HCT116 (cell line): ENCODE measurements at regions not wholly inside any gene's neighbourhood (a gene's known extent, or its start where the extent isn't known, plus 50 kb on each side); places are given as distances from the start of the nearest gene placed in this dataset.

Experiments used
- ATAC-seq: fragments of 200-7000 bp; cut with Tn5 transposase; 2 replicates; pipeline ENCODE4 v1.9.1; 2020; ENCODE audit warnings: mild to moderate bottlenecking, moderate library complexity
- BruUV-seq: library from RNA; stranded (reverse); fragments of 400-500 nt; replicated peaks from 2 replicates; lab custom pipeline; 2021; lab: Mats Ljungman, UMichigan
- CTCF ChIA-PET: fragments of 300-600 bp; sonication (Branson Sonifier 250); formaldehyde crosslinking; loops from one replicate; lab custom pipeline; 2021; ENCODE audit warnings: antibody characterized with exemption; lab: Charles Lee
- POLR2A ChIA-PET: fragments of 300-600, 350-600 bp; sonication (Branson Sonifier 250); formaldehyde crosslinking; loops from one replicate; lab custom pipeline; 2021; ENCODE audit warnings: antibody characterized with exemption; lab: Charles Lee
- RAD21 ChIA-PET, 2 experiments: fragments of 300-600 bp; sonication (Branson Sonifier 250); formaldehyde crosslinking; loops; one replicate each; lab custom pipeline; 2023; ENCODE audit warnings: low total read pairs in 2 of 2; ENCODE audit not compliant: uncharacterized antibody in 2 of 2, unreplicated experiment in 2 of 2, low non-redundant PET in 1 of 2; lab: Charles Lee
- DNase-seq: peaks from one replicate; pipeline ENCODE4 v3.0.0-alpha.2; 2010; ENCODE audit warnings: low read depth, low spot score
- H2AFZ ChIP-seq: fragments of 200-600 bp; shearing (Covaris generic), sonication (generic); 2 replicates; pipeline ENCODE4 v1.6.1; 2017; ENCODE audit warnings: low read depth, mixed run types, mixed read lengths, antibody characterized with exemption, low read length; ENCODE audit not compliant: poor library complexity, severe bottlenecking
- H3K27ac ChIP-seq: 2 replicates; pipeline ENCODE4 v1.5.1; 2012; ENCODE audit warnings: low read depth, low read length
- H3K27me3 ChIP-seq: fragments of 200-600 bp; sonication (generic); 2 replicates; pipeline ENCODE4 v1.6.1; 2016; ENCODE audit warnings: mixed run types, low read length, mixed read lengths; ENCODE audit not compliant: insufficient read depth
- H3K36me3 ChIP-seq, 2 experiments: fragments of 200-500 bp in 1 of 2; fragments of 200-600 bp in 1 of 2; sonication (Bioruptor generic) in 1 of 2; sonication (generic) in 1 of 2; 2 replicates each; pipeline versions ENCODE4 v1.5.1 to v1.6.1; 2014 to 2016; ENCODE audit warnings: low read length in 2 of 2, inconsistent platforms in 1 of 2, mixed read lengths in 1 of 2, mixed run types in 1 of 2; ENCODE audit not compliant: insufficient read depth in 2 of 2, control insufficient read depth in 1 of 2
- H3K4me1 ChIP-seq, 2 experiments: fragments of 200-600 bp in 1 of 2; sonication (generic) in 1 of 2; 2 replicates each; pipeline versions ENCODE4 v1.5.1 to v1.6.1; 2012 to 2017; ENCODE audit warnings: low read length in 2 of 2, inconsistent platforms in 1 of 2, mild to moderate bottlenecking in 1 of 2, mixed read lengths in 1 of 2, mixed run types in 1 of 2, moderate library complexity in 1 of 2; ENCODE audit not compliant: insufficient read depth in 2 of 2, control insufficient read depth in 1 of 2
- H3K4me2 ChIP-seq: fragments of 200-600 bp; sonication (generic); 2 replicates; pipeline ENCODE4 v1.6.1; 2017; ENCODE audit warnings: mixed run types, low read length, mixed read lengths
- H3K4me3 ChIP-seq, 2 experiments: fragments of 200-600 bp in 1 of 2; sonication (generic) in 1 of 2; replicated peaks in 1 of 2; 2 replicates each; pipeline ENCODE4 v1.5.1; 2011 to 2016; ENCODE audit warnings: low read length in 2 of 2, control low read depth in 1 of 2, low read depth in 1 of 2, mild to moderate bottlenecking in 1 of 2, mixed read lengths in 1 of 2, mixed run types in 1 of 2
- H3K79me2 ChIP-seq: fragments of 200-600 bp; sonication (generic); 2 replicates; pipeline ENCODE4 v1.6.1; 2017; ENCODE audit warnings: mild to moderate bottlenecking, mixed run types, low read length, moderate library complexity, mixed read lengths; ENCODE audit not compliant: insufficient read depth
- H3K9ac ChIP-seq: fragments of 200-600 bp; sonication (generic); 2 replicates; pipeline ENCODE4 v1.6.1; 2016; ENCODE audit warnings: low read length, mixed read lengths
- H3K9me2 ChIP-seq: fragments of 200-600 bp; sonication (generic), shearing (Covaris generic); 2 replicates; pipeline ENCODE4 v1.6.1; 2017; ENCODE audit warnings: mixed run types, mild to moderate bottlenecking, moderate library complexity; ENCODE audit not compliant: insufficient read depth
- H3K9me3 ChIP-seq, 2 experiments: fragments of 200-500 bp in 1 of 2; fragments of 200-600 bp in 1 of 2; sonication (Bioruptor generic) in 1 of 2; sonication (generic) in 1 of 2; 2 replicates each; pipeline ENCODE4 v1.6.1; 2014 to 2017; ENCODE audit warnings: low read length in 2 of 2, mixed read lengths in 2 of 2, inconsistent platforms in 1 of 2, low read depth in 1 of 2, mild to moderate bottlenecking in 1 of 2, mixed run types in 1 of 2, moderate library complexity in 1 of 2; ENCODE audit not compliant: control insufficient read depth in 1 of 2, insufficient read depth in 1 of 2
- H4K20me1 ChIP-seq: fragments of 200-600 bp; sonication (generic), shearing (Covaris generic); 2 replicates; pipeline ENCODE4 v1.6.1; 2017; ENCODE audit warnings: mixed run types, mild to moderate bottlenecking, moderate library complexity; ENCODE audit not compliant: insufficient read depth
- EGR1 ChIP-seq: IDR thresholded peaks from 2 replicates; pipeline ENCODE4 v1.6.1; 2012; ENCODE audit warnings: low read depth
- EZH2phosphoT487 ChIP-seq: fragments of 200-600 bp; IDR thresholded peaks from 2 replicates; pipeline ENCODE4 v1.6.1; 2018; ENCODE audit warnings: antibody characterized with exemption, borderline replicate concordance
- FOSL1 ChIP-seq: IDR thresholded peaks from 2 replicates; pipeline ENCODE4 v1.6.1; 2012; ENCODE audit warnings: low read depth
- JUND ChIP-seq: IDR thresholded peaks from 2 replicates; pipeline ENCODE4 v1.6.1; 2012
- POLR2A ChIP-seq: IDR thresholded peaks from 2 replicates; pipeline ENCODE4 v1.7.0; 2011; ENCODE audit warnings: borderline replicate concordance; ENCODE audit not compliant: insufficient read depth, insufficient read length; ENCODE audit errors: extremely low read depth
- POLR2AphosphoS5 ChIP-seq: IDR thresholded peaks from 2 replicates; pipeline ENCODE4 v1.6.1; 2011; ENCODE audit warnings: mild to moderate bottlenecking, low read depth, low read length, moderate library complexity
- REST ChIP-seq: IDR thresholded peaks from 2 replicates; pipeline ENCODE4 v1.6.1; 2012; ENCODE audit warnings: low read depth
- SIN3A ChIP-seq: IDR thresholded peaks from 2 replicates; pipeline ENCODE4 v1.6.1; 2012; ENCODE audit warnings: low read depth
- SRF ChIP-seq: IDR thresholded peaks from 2 replicates; pipeline ENCODE4 v1.6.1; 2012; ENCODE audit warnings: low read depth
- TCF7L2 ChIP-seq: IDR thresholded peaks from 2 replicates; pipeline ENCODE4 v1.7.0; 2011; ENCODE audit warnings: borderline replicate concordance, inconsistent platforms; ENCODE audit not compliant: insufficient read depth, insufficient read length; ENCODE audit errors: extremely low read depth
- ZBTB33 ChIP-seq: IDR thresholded peaks from 2 replicates; pipeline ENCODE4 v1.6.1; 2011; ENCODE audit warnings: mild to moderate bottlenecking, low read length, moderate library complexity; ENCODE audit not compliant: insufficient replicate concordance; ENCODE audit errors: extremely low read depth
- ZFX ChIP-seq: fragments of 450-650 bp; IDR thresholded peaks from 2 replicates; pipeline ENCODE4 v1.6.1; 2017
- ZNF274 ChIP-seq: fragments of 200-500 bp; sonication (Bioruptor generic); IDR thresholded peaks from 2 replicates; pipeline ENCODE4 v1.6.1; 2014; ENCODE audit warnings: mild to moderate bottlenecking, low read depth, low read length, inconsistent platforms
- intact Hi-C: fragments of 100-400 bp; cut with micrococcal nuclease; formaldehyde crosslinking; loops from 2 replicates; pipeline ENCODE4 v1.10.0; 2022
- TF ChIP-seq, protein P1 (sequence below): IDR thresholded peaks from 2 replicates; pipeline ENCODE4 v1.6.1; 2012
- TF ChIP-seq, protein P2 (sequence below), 3 experiments: fragments of 200-600 bp in 1 of 3; sonication (generic) in 1 of 3; IDR thresholded peaks in 2 of 3; conservative IDR thresholded peaks in 1 of 3; 2 replicates each; pipeline ENCODE4 v1.5.1; 2012 to 2017; ENCODE audit warnings: low read depth in 2 of 3, low read length in 2 of 3, antibody characterized with exemption in 1 of 3, borderline replicate concordance in 1 of 3, control low read depth in 1 of 3, mild to moderate bottlenecking in 1 of 3, mixed read lengths in 1 of 3, mixed run types in 1 of 3, moderate library complexity in 1 of 3; ENCODE audit not compliant: insufficient read depth in 1 of 3

DNA sequence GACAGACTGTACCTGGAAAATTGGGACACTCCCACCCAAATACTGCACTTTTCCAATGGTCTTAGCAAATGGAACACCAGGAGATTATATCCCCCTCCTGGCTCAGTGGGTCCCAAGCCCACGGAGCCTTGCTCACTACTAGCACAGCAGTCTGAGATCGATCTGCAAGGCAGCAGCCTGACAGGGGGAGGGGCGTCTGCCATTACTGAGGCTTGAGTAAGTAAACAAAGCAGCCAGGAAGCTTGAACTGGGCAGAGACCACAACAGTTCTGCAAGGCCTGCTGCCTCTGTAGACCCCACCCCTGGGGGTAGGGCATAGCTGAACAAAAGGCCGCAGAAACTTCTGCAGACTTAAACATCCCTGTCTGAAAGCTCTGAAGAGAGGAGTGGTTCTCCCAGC is 260.0 kb upstream of the ST8SIA4 start:
- CTCF ChIA-PET, result no interaction called here
- no peak for ATAC-seq
- TF ChIP-seq SRF (no peak), TCF7L2 (no peak), ZFX (no peak), POLR2AphosphoS5 (no peak), JUND (no peak), REST (no peak), EZH2phosphoT487 (no peak), POLR2A (no peak), SIN3A (no peak), ZBTB33 (no peak), EGR1 (no peak), ZNF274 (no peak), FOSL1 (no peak)
- TF ChIP-seq, protein P1, sequence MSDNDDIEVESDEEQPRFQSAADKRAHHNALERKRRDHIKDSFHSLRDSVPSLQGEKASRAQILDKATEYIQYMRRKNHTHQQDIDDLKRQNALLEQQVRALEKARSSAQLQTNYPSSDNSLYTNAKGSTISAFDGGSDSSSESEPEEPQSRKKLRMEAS, result no peak
- TF ChIP-seq, protein P2, sequence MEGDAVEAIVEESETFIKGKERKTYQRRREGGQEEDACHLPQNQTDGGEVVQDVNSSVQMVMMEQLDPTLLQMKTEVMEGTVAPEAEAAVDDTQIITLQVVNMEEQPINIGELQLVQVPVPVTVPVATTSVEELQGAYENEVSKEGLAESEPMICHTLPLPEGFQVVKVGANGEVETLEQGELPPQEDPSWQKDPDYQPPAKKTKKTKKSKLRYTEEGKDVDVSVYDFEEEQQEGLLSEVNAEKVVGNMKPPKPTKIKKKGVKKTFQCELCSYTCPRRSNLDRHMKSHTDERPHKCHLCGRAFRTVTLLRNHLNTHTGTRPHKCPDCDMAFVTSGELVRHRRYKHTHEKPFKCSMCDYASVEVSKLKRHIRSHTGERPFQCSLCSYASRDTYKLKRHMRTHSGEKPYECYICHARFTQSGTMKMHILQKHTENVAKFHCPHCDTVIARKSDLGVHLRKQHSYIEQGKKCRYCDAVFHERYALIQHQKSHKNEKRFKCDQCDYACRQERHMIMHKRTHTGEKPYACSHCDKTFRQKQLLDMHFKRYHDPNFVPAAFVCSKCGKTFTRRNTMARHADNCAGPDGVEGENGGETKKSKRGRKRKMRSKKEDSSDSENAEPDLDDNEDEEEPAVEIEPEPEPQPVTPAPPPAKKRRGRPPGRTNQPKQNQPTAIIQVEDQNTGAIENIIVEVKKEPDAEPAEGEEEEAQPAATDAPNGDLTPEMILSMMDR (IDR thresholded peaks at IDR 0.05 in 2 of 3, conservative IDR thresholded peaks at IDR 0.05 in 1 of 3; ENCODE audit: borderline replicate concordance in 1 of 3, insufficient read depth in 1 of 3, low read depth in 2 of 3, low read length in 2 of 3), result no peak

More for the DNA sequence above, 260.0 kb upstream of the ST8SIA4 start:
- ChIA-PET RAD21 (no interaction called here), POLR2A (no interaction called here)
- no TSS peak for BruUV-seq
- intact Hi-C loops, result no loop called here
- no peaks in the 10 kb centered on the region for H3K79me2 ChIP-seq
- no peaks in the 10 kb centered on the region for H3K27me3 ChIP-seq
- H3K36me3 ChIP-seq, result no peaks in the 10 kb centered on the region
- H3K9me2 ChIP-seq, result no peaks in the 10 kb centered on the region
- H3K4me2 ChIP-seq, result no peak overlapping the region
- no peak overlapping the region for H2AFZ ChIP-seq
- H3K27ac ChIP-seq, result no peak overlapping the region
- no peak for DNase-seq
- no peak overlapping the region for H3K9ac ChIP-seq
- H3K9me3 ChIP-seq, result no peaks in the 10 kb centered on the region
- H4K20me1 ChIP-seq, result no peaks in the 10 kb centered on the region
- H3K4me3 ChIP-seq, result no peak overlapping the region
- no peaks in the 10 kb centered on the region for H3K4me1 ChIP-seq
